Esophagus squamous epithelium (tissue), 5 donors: ENCODE measurements at regions not wholly inside any gene's neighbourhood (a gene's known extent, or its start where the extent isn't known, plus 50 kb on each side); places are given as distances from the start of the nearest gene placed in this dataset.
"Not testable (repeated sequence)": the region's sequence is repeated elsewhere in the genome, so short reads cannot be mapped to it uniquely, and the experiment has no call there.

Experiments used
- DNase-seq: peaks from one replicate; lab custom pipeline; 2025; lab: John Stamatoyannopoulos, UW
- H3K27ac ChIP-seq, 4 donors: fragments of 200-600 bp; sonication (generic); one replicate each; pipeline ENCODE4 v1.5.1; 2016 to 2019; ENCODE audit warnings: mild to moderate bottlenecking in 1 of 4
- H3K27me3 ChIP-seq, 4 donors: fragments of 200-600 bp; sonication (generic); 1 replicate in 3 of 4; 2 replicates in 1 of 4; pipeline versions ENCODE4 v1.5.1 to v1.6.0; 2017 to 2021; ENCODE audit warnings: antibody characterized with exemption in 1 of 4
- H3K36me3 ChIP-seq, 3 donors: fragments of 200-600 bp; sonication (generic); one replicate each; pipeline ENCODE4 v1.5.1; 2016 to 2019
- H3K4me1 ChIP-seq, 3 donors: fragments of 200-600 bp; sonication (generic); one replicate each; pipeline ENCODE4 v1.5.1; 2017 to 2019
- H3K4me3 ChIP-seq, 4 donors: fragments of 200-600 bp; sonication (generic); 1 replicate in 3 of 4; 2 replicates in 1 of 4; pipeline ENCODE4 v1.5.1; 2016 to 2019; ENCODE audit warnings: mild to moderate bottlenecking in 2 of 4, moderate library complexity in 1 of 4
- H3K9me3 ChIP-seq, 3 donors: fragments of 200-600 bp; sonication (generic); one replicate each; pipeline ENCODE4 v1.5.1; 2016 to 2019
- CTCF ChIP-seq, 6 experiments: fragments of 450-650 bp in 4 of 6; fragments of 200-600 bp in 2 of 6; sonication (generic) in 2 of 6; IDR thresholded peaks; one replicate each; pipeline ENCODE4 v1.5.1; 2016 to 2019; ENCODE audit warnings: antibody characterized with exemption in 6 of 6, mild to moderate bottlenecking in 4 of 6, moderate library complexity in 4 of 6
- POLR2A ChIP-seq, 4 donors: fragments of 450-650 bp; IDR thresholded peaks; one replicate each; pipeline ENCODE4 v1.6.1; 2017; ENCODE audit warnings: antibody characterized with exemption in 4 of 4, mild to moderate bottlenecking in 4 of 4, moderate library complexity in 3 of 4
- WGBS, 2 donors: methylation state at CpG; one replicate each; pipeline ENCODE4 v1.1.5; 2018; 5-methylcytosine and 5-hydroxymethylcytosine counted together
- intact Hi-C: fragments of 100-400 bp; cut with DNase I; formaldehyde crosslinking; loops from one replicate; pipeline ENCODE4 v1.15.0; 2022
- donor health status: DM: yes; HTN: yes; CAD: no.

- 92 to 94% methylated on average over 3 of the region's 3 CpGs for WGBS, 2 donors
- no peaks in the 10 kb centered on the region for H3K9me3 ChIP-seq
- no peaks in the 10 kb centered on the region for H3K4me1 ChIP-seq
- H3K36me3 ChIP-seq, result no peaks in the 10 kb centered on the region
- no peak for DNase-seq
- H3K4me3 ChIP-seq, result no peak overlapping the region
- TF ChIP-seq CTCF (IDR thresholded peaks at IDR 0.05), result no peak
- no peak for TF ChIP-seq POLR2A (IDR thresholded peaks at IDR 0.05)
- no peak overlapping the region for H3K27ac ChIP-seq
- H3K27me3 ChIP-seq, result peaks cover 0 to 12% (median 0%) of the 10 kb centered on the region in 4 donors
- intact Hi-C loops, result no loop called here
These were observed 77.4 kb upstream of the ELOVL5 start for GRCh38 chr6:53426117-53426516.

- 78 to 86% methylated on average over 9 of the region's 9 CpGs for WGBS, 2 donors
- TF ChIP-seq CTCF (IDR thresholded peaks at IDR 0.05) (no peak), POLR2A (IDR thresholded peaks at IDR 0.05) (no peak)
- intact Hi-C loops, result no loop called here
These were observed 76.4 kb upstream of the ELOVL5 start for GRCh38 chr6:53424976-53425718.

GRCh38 chr6:53424300-53424699, 75.5 kb upstream of the ELOVL5 start:
- Histone ChIP-seq H3K27ac (no peak overlapping the region), H3K9me3 (no peaks in the 10 kb centered on the region), H3K4me3 (no peak overlapping the region), H3K36me3 (no peaks in the 10 kb centered on the region), H3K4me1 (no peaks in the 10 kb centered on the region), H3K27me3 (peaks cover 0 to 12% (median 0%) of the 10 kb centered on the region in 4 donors)
- intact Hi-C loops, result no loop called here
- no peak for TF ChIP-seq CTCF (IDR thresholded peaks at IDR 0.05)
- TF ChIP-seq POLR2A (IDR thresholded peaks at IDR 0.05), result no peak
- no peak for DNase-seq

More at GRCh38 chr6:53424976-53425718, 76.4 kb upstream of the ELOVL5 start:
- Histone ChIP-seq H3K27me3 (peaks cover 0 to 12% (median 0%) of the 10 kb centered on the region in 4 donors), H3K36me3 (no peaks in the 10 kb centered on the region), H3K9me3 (no peaks in the 10 kb centered on the region), H3K27ac (no peak overlapping the region), H3K4me1 (no peaks in the 10 kb centered on the region), H3K4me3 (no peak overlapping the region)
- no peak for DNase-seq

- H3K36me3 ChIP-seq, DNase-seq, H3K27ac ChIP-seq, H3K4me3 ChIP-seq, H3K4me1 ChIP-seq, intact Hi-C loops, H3K9me3 ChIP-seq: not testable (repeated sequence)
- H3K27me3 ChIP-seq, result peaks cover 0 to 12% (median 0%) of the 10 kb centered on the region in 4 donors
These were observed 74.8 kb upstream of the ELOVL5 start for GRCh38 chr6:53423560-53423959.

- Histone ChIP-seq H3K4me3 (no peak overlapping the region), H3K36me3 (no peaks in the 10 kb centered on the region), H3K27me3 (peaks cover 0 to 12% (median 0%) of the 10 kb centered on the region in 4 donors), H3K27ac (no peak overlapping the region), H3K9me3 (no peaks in the 10 kb centered on the region), H3K4me1 (no peaks in the 10 kb centered on the region)
- TF ChIP-seq POLR2A (IDR thresholded peaks at IDR 0.05), result no peak
- no peak for TF ChIP-seq CTCF (IDR thresholded peaks at IDR 0.05)
- intact Hi-C loops, result no loop called here
- WGBS, 2 donors, result 77 to 92% methylated on average over 1 of the region's 1 CpG
- DNase-seq, result no peak
These were observed 70.3 kb upstream of the ELOVL5 start for GRCh38 chr6:53419026-53419425.
